Endothelial cell (in vitro differentiated cells): ENCODE measurements at regions not wholly inside any gene's neighbourhood (a gene's known extent, or its start where the extent isn't known, plus 50 kb on each side); places are given as distances from the start of the nearest gene placed in this dataset.

ENCODE experiments used
- DNase-seq: peaks from one replicate; pipeline ENCODE4 v3.0.0; 2021; ENCODE audit warnings: low spot score
- H3K27ac Mint-ChIP-seq: one replicate; pipeline ENCODE4 v1.8.0; 2021; ENCODE audit warnings: mixed read lengths, inconsistent platforms; ENCODE audit not compliant: unreplicated experiment
- H3K27me3 Mint-ChIP-seq: one replicate; pipeline ENCODE4 v1.8.0; 2021; ENCODE audit warnings: mild to moderate bottlenecking, moderate library complexity, mixed read lengths, inconsistent platforms; ENCODE audit not compliant: unreplicated experiment
- H3K36me3 Mint-ChIP-seq: one replicate; pipeline ENCODE4 v1.8.0; 2021; ENCODE audit warnings: mild to moderate bottlenecking, low read depth, mixed read lengths, inconsistent platforms; ENCODE audit not compliant: unreplicated experiment
- H3K4me1 Mint-ChIP-seq: one replicate; pipeline ENCODE4 v1.8.0; 2021; ENCODE audit warnings: mild to moderate bottlenecking, mixed read lengths, inconsistent platforms; ENCODE audit not compliant: unreplicated experiment
- H3K4me3 Mint-ChIP-seq: one replicate; pipeline ENCODE4 v1.8.0; 2021; ENCODE audit warnings: mild to moderate bottlenecking, mixed read lengths, inconsistent platforms; ENCODE audit not compliant: unreplicated experiment
- H3K9me3 Mint-ChIP-seq: one replicate; pipeline ENCODE4 v1.8.0; 2021; ENCODE audit warnings: mixed read lengths, inconsistent platforms; ENCODE audit not compliant: unreplicated experiment
- TF ChIP-seq, protein P1 (sequence below): fragments of 200-600 bp; sonication (generic); IDR thresholded peaks from one replicate; pipeline ENCODE4 v1.5.0; 2021; ENCODE audit warnings: antibody characterized with exemption; ENCODE audit not compliant: unreplicated experiment

GRCh38 chr20:50415021-50415515 lies 95.1 kb upstream of the PTPN1 start:
- DNase-seq: no peak
- H3K9me3 Mint-ChIP-seq: no peaks in the 10 kb centered on the region
- no peak overlapping the region for H3K27ac Mint-ChIP-seq
- H3K4me1 Mint-ChIP-seq: no peaks in the 10 kb centered on the region
- TF ChIP-seq, protein P1, sequence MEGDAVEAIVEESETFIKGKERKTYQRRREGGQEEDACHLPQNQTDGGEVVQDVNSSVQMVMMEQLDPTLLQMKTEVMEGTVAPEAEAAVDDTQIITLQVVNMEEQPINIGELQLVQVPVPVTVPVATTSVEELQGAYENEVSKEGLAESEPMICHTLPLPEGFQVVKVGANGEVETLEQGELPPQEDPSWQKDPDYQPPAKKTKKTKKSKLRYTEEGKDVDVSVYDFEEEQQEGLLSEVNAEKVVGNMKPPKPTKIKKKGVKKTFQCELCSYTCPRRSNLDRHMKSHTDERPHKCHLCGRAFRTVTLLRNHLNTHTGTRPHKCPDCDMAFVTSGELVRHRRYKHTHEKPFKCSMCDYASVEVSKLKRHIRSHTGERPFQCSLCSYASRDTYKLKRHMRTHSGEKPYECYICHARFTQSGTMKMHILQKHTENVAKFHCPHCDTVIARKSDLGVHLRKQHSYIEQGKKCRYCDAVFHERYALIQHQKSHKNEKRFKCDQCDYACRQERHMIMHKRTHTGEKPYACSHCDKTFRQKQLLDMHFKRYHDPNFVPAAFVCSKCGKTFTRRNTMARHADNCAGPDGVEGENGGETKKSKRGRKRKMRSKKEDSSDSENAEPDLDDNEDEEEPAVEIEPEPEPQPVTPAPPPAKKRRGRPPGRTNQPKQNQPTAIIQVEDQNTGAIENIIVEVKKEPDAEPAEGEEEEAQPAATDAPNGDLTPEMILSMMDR: no peak
- H3K27me3 Mint-ChIP-seq: peaks cover 1% of the 10 kb centered on the region
- no peak overlapping the region for H3K4me3 Mint-ChIP-seq
- H3K36me3 Mint-ChIP-seq: no peaks in the 10 kb centered on the region

GRCh38 chr20:50415516-50416268 lies 94.5 kb upstream of the PTPN1 start:
- Mint-ChIP-seq H3K36me3 (no peaks in the 10 kb centered on the region), H3K9me3 (no peaks in the 10 kb centered on the region), H3K4me3 (no peak overlapping the region), H3K27me3 (peaks cover 1% of the 10 kb centered on the region), H3K4me1 (no peaks in the 10 kb centered on the region), H3K27ac (no peak overlapping the region)
- DNase-seq: no peak
- TF ChIP-seq, protein P1: no peak

- Mint-ChIP-seq H3K27ac (no peak overlapping the region), H3K4me3 (no peak overlapping the region), H3K27me3 (peaks cover 1% of the 10 kb centered on the region), H3K4me1 (no peaks in the 10 kb centered on the region), H3K9me3 (no peaks in the 10 kb centered on the region), H3K36me3 (no peaks in the 10 kb centered on the region)
- TF ChIP-seq, protein P1: no peak
- DNase-seq: no peak
Measured at GRCh38 chr20:50416269-50417022, 93.7 kb upstream of the PTPN1 start.

GRCh38 chr20:50417023-50417329 lies 93.2 kb upstream of the PTPN1 start:
- Mint-ChIP-seq H3K27me3 (peaks cover 1% of the 10 kb centered on the region), H3K27ac (no peak overlapping the region), H3K4me1 (no peaks in the 10 kb centered on the region), H3K36me3 (no peaks in the 10 kb centered on the region), H3K9me3 (no peaks in the 10 kb centered on the region), H3K4me3 (no peak overlapping the region)
- TF ChIP-seq, protein P1: no peak
- DNase-seq: no peak
